K562 (cell line): ENCODE measurements at regions not wholly inside any gene's neighbourhood (a gene's known extent, or its start where the extent isn't known, plus 50 kb on each side); places are given as distances from the start of the nearest gene placed in this dataset.

Experiments used
- ATF1 ChIP-seq, 2 experiments: fragments of 450-650 bp in 1 of 2; IDR thresholded peaks; 2 replicates each; pipeline ENCODE4 v1.6.1; 2016; ENCODE audit warnings: missing compliant biosample characterization in 1 of 2, missing genetic modification characterization in 1 of 2
- HEY1 ChIP-seq: fragments of 250-450 bp; sonication (Bioruptor Pico); IDR thresholded peaks from 2 replicates; pipeline ENCODE4 v1.5.0; 2020; ENCODE audit warnings: mild to moderate bottlenecking, moderate library complexity, borderline replicate concordance
- MAFG ChIP-seq: fragments of 450-650 bp; conservative IDR thresholded peaks from 2 replicates; pipeline ENCODE4 v1.6.1; 2016; ENCODE audit warnings: missing genetic modification characterization, missing compliant biosample characterization
- MCM3 ChIP-seq: fragments of 450-650 bp; IDR thresholded peaks from 2 replicates; pipeline ENCODE4 v1.6.1; 2016
- NFIC ChIP-seq: fragments of 450-650 bp; IDR thresholded peaks from 2 replicates; pipeline ENCODE4 v1.6.1; 2017; ENCODE audit warnings: mild to moderate bottlenecking, inconsistent platforms
- PURB ChIP-seq: sonication (generic); formaldehyde crosslinking; IDR thresholded peaks from 2 replicates; pipeline ENCODE4 v1.9.0; 2021; ENCODE audit warnings: low read depth, mild to moderate bottlenecking, missing genetic modification reagents
- SMARCA4 ChIP-seq: fragments of 450-650 bp; IDR thresholded peaks from 2 replicates; pipeline ENCODE4 v1.6.1; 2016
- TEAD1 ChIP-seq, 2 experiments: fragments of 450-650 bp in 1 of 2; sonication (generic) in 1 of 2; formaldehyde crosslinking; IDR thresholded peaks; 2 replicates each; pipeline versions ENCODE4 v1.4.0 to v1.8.0; 2020 to 2022; ENCODE audit warnings: mild to moderate bottlenecking in 2 of 2, missing genetic modification reagents in 1 of 2
- TRIM24 ChIP-seq, 2 experiments: fragments of 450-650 bp; IDR thresholded peaks; 2 replicates each; pipeline ENCODE4 v1.6.1; 2016
- ZBTB1 ChIP-seq: sonication (generic); formaldehyde crosslinking; IDR thresholded peaks from 2 replicates; pipeline ENCODE4 v1.8.1; 2023; ENCODE audit warnings: missing genetic modification reagents, low read depth, mild to moderate bottlenecking, borderline replicate concordance
- ZBTB7A ChIP-seq: IDR thresholded peaks from 2 replicates; pipeline ENCODE4 v1.6.1; 2011; ENCODE audit warnings: low read depth, mild to moderate bottlenecking, low read length, moderate library complexity, borderline replicate concordance; ENCODE audit not compliant: control insufficient read depth
- ZFPM2 ChIP-seq: fragments of 250-450 bp; sonication (Bioruptor Pico); IDR thresholded peaks from 2 replicates; pipeline ENCODE4 v1.5.1; 2022; ENCODE audit warnings: mild to moderate bottlenecking
- ZNF77 ChIP-seq: fragments of 250-450 bp; sonication (Bioruptor Pico); IDR thresholded peaks from 2 replicates; pipeline ENCODE4 v1.5.0; 2020
- TF ChIP-seq, protein P1 (sequence below): fragments of 250-450 bp; sonication (Bioruptor Pico); IDR thresholded peaks from 2 replicates; pipeline ENCODE4 v1.5.0; 2021; ENCODE audit warnings: mild to moderate bottlenecking, borderline replicate concordance
- TF ChIP-seq, protein P2 (sequence below): fragments of 250-450 bp; sonication (Bioruptor Pico); IDR thresholded peaks from 2 replicates; pipeline ENCODE4 v1.4.0; 2020; ENCODE audit warnings: mild to moderate bottlenecking, moderate library complexity
- TF ChIP-seq, protein P3 (sequence below): sonication (generic); formaldehyde crosslinking; IDR thresholded peaks from 2 replicates; pipeline ENCODE4 v1.8.0; 2022; ENCODE audit warnings: missing genetic modification reagents, mild to moderate bottlenecking, borderline replicate concordance
- TF ChIP-seq, protein P4 (sequence below): IDR thresholded peaks from 3 replicates; pipeline ENCODE4 v1.6.1; 2011; ENCODE audit warnings: borderline replicate concordance, mild to moderate bottlenecking, moderate library complexity; ENCODE audit not compliant: insufficient read length; ENCODE audit errors: extremely low read depth

DNA sequence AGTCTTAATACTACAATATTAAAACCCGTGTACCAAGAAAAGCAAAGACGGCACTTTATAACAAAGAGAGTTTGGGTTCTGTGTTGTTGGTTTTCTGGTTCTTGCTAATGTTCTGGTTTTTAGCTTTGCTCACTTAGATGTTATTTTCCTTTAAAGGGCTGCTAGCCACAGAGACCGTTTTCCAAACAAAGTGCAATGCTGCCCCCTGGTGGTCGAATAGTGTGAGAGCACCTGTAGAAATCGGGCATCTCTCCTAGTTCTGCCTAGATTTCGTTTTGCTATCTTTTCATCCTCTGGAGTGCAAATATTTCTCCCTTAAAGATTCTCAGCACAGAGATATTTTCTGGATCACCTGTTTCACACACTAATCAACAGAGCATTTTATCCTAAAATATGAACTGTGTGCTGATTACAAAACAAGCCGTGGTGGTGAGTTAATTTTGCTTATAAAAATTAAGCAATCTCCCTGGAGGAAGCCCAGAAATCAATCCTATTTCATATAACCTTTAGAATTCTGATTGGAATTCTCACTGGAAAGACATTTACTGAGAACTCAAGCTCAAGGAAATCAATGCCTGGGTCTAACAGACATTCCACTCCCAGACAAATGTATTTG, 334.5 kb upstream of the NOCT start (continued):
- TF ChIP-seq, protein P1, sequence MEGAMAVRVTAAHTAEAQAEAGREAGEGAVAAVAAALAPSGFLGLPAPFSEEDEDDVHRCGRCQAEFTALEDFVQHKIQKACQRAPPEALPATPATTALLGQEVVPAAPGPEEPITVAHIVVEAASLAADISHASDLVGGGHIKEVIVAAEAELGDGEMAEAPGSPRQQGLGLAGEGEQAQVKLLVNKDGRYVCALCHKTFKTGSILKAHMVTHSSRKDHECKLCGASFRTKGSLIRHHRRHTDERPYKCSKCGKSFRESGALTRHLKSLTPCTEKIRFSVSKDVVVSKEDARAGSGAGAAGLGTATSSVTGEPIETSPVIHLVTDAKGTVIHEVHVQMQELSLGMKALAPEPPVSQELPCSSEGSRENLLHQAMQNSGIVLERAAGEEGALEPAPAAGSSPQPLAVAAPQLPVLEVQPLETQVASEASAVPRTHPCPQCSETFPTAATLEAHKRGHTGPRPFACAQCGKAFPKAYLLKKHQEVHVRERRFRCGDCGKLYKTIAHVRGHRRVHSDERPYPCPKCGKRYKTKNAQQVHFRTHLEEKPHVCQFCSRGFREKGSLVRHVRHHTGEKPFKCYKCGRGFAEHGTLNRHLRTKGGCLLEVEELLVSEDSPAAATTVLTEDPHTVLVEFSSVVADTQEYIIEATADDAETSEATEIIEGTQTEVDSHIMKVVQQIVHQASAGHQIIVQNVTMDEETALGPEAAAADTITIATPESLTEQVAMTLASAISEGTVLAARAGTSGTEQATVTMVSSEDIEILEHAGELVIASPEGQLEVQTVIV (CRISPR knock-in tag): no peak
- no peak for TF ChIP-seq MAFG (tag)
- TF ChIP-seq, protein P2, sequence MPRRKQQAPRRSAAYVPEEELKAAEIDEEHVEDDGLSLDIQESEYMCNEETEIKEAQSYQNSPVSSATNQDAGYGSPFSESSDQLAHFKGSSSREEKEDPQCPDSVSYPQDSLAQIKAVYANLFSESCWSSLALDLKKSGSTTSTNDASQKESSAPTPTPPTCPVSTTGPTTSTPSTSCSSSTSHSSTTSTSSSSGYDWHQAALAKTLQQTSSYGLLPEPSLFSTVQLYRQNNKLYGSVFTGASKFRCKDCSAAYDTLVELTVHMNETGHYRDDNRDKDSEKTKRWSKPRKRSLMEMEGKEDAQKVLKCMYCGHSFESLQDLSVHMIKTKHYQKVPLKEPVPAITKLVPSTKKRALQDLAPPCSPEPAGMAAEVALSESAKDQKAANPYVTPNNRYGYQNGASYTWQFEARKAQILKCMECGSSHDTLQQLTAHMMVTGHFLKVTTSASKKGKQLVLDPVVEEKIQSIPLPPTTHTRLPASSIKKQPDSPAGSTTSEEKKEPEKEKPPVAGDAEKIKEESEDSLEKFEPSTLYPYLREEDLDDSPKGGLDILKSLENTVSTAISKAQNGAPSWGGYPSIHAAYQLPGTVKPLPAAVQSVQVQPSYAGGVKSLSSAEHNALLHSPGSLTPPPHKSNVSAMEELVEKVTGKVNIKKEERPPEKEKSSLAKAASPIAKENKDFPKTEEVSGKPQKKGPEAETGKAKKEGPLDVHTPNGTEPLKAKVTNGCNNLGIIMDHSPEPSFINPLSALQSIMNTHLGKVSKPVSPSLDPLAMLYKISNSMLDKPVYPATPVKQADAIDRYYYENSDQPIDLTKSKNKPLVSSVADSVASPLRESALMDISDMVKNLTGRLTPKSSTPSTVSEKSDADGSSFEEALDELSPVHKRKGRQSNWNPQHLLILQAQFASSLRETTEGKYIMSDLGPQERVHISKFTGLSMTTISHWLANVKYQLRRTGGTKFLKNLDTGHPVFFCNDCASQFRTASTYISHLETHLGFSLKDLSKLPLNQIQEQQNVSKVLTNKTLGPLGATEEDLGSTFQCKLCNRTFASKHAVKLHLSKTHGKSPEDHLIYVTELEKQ (CRISPR knock-in tag): no peak
- TF ChIP-seq ZBTB1 (CRISPR knock-in tag): no peak
- TF ChIP-seq ZNF77 (CRISPR knock-in tag): no peak
- no peak for TF ChIP-seq HEY1
- TF ChIP-seq ZFPM2 (CRISPR knock-in tag): no peak
- no peak for TF ChIP-seq TEAD1 (CRISPR knock-in tag; IDR thresholded peaks at IDR 0.05)
- TF ChIP-seq ZBTB7A: no peak
- TF ChIP-seq, protein P3, sequence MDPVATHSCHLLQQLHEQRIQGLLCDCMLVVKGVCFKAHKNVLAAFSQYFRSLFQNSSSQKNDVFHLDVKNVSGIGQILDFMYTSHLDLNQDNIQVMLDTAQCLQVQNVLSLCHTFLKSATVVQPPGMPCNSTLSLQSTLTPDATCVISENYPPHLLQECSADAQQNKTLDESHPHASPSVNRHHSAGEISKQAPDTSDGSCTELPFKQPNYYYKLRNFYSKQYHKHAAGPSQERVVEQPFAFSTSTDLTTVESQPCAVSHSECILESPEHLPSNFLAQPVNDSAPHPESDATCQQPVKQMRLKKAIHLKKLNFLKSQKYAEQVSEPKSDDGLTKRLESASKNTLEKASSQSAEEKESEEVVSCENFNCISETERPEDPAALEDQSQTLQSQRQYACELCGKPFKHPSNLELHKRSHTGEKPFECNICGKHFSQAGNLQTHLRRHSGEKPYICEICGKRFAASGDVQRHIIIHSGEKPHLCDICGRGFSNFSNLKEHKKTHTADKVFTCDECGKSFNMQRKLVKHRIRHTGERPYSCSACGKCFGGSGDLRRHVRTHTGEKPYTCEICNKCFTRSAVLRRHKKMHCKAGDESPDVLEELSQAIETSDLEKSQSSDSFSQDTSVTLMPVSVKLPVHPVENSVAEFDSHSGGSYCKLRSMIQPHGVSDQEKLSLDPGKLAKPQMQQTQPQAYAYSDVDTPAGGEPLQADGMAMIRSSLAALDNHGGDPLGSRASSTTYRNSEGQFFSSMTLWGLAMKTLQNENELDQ (CRISPR knock-in tag): no peak
- no peak for TF ChIP-seq NFIC
- TF ChIP-seq ATF1 (CRISPR knock-in tag; IDR thresholded peaks at IDR 0.05): no peak
- TF ChIP-seq ATF1 (tag; IDR thresholded peaks at IDR 0.05): no peak
- TF ChIP-seq, protein P4, sequence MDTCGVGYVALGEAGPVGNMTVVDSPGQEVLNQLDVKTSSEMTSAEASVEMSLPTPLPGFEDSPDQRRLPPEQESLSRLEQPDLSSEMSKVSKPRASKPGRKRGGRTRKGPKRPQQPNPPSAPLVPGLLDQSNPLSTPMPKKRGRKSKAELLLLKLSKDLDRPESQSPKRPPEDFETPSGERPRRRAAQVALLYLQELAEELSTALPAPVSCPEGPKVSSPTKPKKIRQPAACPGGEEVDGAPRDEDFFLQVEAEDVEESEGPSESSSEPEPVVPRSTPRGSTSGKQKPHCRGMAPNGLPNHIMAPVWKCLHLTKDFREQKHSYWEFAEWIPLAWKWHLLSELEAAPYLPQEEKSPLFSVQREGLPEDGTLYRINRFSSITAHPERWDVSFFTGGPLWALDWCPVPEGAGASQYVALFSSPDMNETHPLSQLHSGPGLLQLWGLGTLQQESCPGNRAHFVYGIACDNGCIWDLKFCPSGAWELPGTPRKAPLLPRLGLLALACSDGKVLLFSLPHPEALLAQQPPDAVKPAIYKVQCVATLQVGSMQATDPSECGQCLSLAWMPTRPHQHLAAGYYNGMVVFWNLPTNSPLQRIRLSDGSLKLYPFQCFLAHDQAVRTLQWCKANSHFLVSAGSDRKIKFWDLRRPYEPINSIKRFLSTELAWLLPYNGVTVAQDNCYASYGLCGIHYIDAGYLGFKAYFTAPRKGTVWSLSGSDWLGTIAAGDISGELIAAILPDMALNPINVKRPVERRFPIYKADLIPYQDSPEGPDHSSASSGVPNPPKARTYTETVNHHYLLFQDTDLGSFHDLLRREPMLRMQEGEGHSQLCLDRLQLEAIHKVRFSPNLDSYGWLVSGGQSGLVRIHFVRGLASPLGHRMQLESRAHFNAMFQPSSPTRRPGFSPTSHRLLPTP: no peak
- no peak for TF ChIP-seq TRIM24 (IDR thresholded peaks at IDR 0.05)
- TF ChIP-seq PURB (CRISPR knock-in tag): no peak
- TF ChIP-seq MCM3: no peak
- TF ChIP-seq SMARCA4: no peak
